ENCODE measurements at regions not wholly inside any gene's neighbourhood (a gene's known extent, or its start where the extent isn't known, plus 50 kb on each side); places are given as distances from the start of the nearest gene placed in this dataset.
"Not testable (repeated sequence)": the region's sequence is repeated elsewhere in the genome, so short reads cannot be mapped to it uniquely, and the experiment has no call there.

GRCh38 chr20:1811621-1812498 is 83.3 kb upstream of the SIRPA start:
- no peak for DNase-seq (ENCODE audit: low read depth in 4 of 4, low spot score in 1 of 4)

- DNase-seq (ENCODE audit: low read depth in 4 of 4, low spot score in 1 of 4), result no peak
Measured at GRCh38 chr20:1810926-1811620, 84.1 kb upstream of the SIRPA start.

- DNase-seq (ENCODE audit: low read depth in 4 of 4, low spot score in 1 of 4), result no peak
Measured at GRCh38 chr20:1810572-1810925, 84.7 kb upstream of the SIRPA start.

- DNase-seq (ENCODE audit: low read depth in 4 of 4, low spot score in 1 of 4), result no peak
Measured at GRCh38 chr20:1809611-1810510, 85.3 kb upstream of the SIRPA start.

GRCh38 chr20:1809131-1809572 is 86.1 kb upstream of the SIRPA start:
- no peak for DNase-seq (ENCODE audit: low read depth in 4 of 4, low spot score in 1 of 4)

GRCh38 chr20:1808101-1808500 is 87.1 kb upstream of the SIRPA start:
- DNase-seq (ENCODE audit: low read depth in 4 of 4, low spot score in 1 of 4), result no peak

- no peak for DNase-seq (ENCODE audit: low read depth in 4 of 4, low spot score in 1 of 4)
Measured at GRCh38 chr20:1807394-1807793, 87.8 kb upstream of the SIRPA start.

- DNase-seq (ENCODE audit: low read depth in 4 of 4, low spot score in 1 of 4), result no peak
Measured at GRCh38 chr20:1806456-1806855, 88.8 kb upstream of the SIRPA start.

GRCh38 chr20:1805816-1806215 is 89.4 kb upstream of the SIRPA start:
- DNase-seq (ENCODE audit: low read depth in 4 of 4, low spot score in 1 of 4), result no peak

- DNase-seq (ENCODE audit: low read depth in 4 of 4, low spot score in 1 of 4), result no peak
Measured at GRCh38 chr20:1805161-1805581, 90.0 kb upstream of the SIRPA start.

GRCh38 chr20:1804554-1804956 is 90.7 kb upstream of the SIRPA start:
- DNase-seq (ENCODE audit: low read depth in 4 of 4, low spot score in 1 of 4), result no peak

- DNase-seq (ENCODE audit: low read depth in 4 of 4, low spot score in 1 of 4), result no peak
Measured at GRCh38 chr20:1803932-1804501, 91.2 kb upstream of the SIRPA start.

GRCh38 chr20:1803061-1803931 is 91.9 kb upstream of the SIRPA start:
- peak in 1 of 4 experiments; percentile 12 for DNase-seq (ENCODE audit: low read depth in 4 of 4, low spot score in 1 of 4)

GRCh38 chr20:1802385-1803060 is 92.7 kb upstream of the SIRPA start:
- DNase-seq (ENCODE audit: low read depth in 4 of 4, low spot score in 1 of 4), result peak in 1 of 4 experiments; percentile 17

- DNase-seq (ENCODE audit: low read depth in 4 of 4, low spot score in 1 of 4), result no peak
Measured at GRCh38 chr20:1801929-1802306, 93.3 kb upstream of the SIRPA start.

- DNase-seq (ENCODE audit: low read depth in 4 of 4, low spot score in 1 of 4), result no peak
Measured at GRCh38 chr20:1801225-1801928, 93.8 kb upstream of the SIRPA start.

GRCh38 chr20:1800777-1801176 is 94.4 kb upstream of the SIRPA start:
- DNase-seq (ENCODE audit: low read depth in 4 of 4, low spot score in 1 of 4), result no peak

- DNase-seq (ENCODE audit: low read depth in 4 of 4, low spot score in 1 of 4), result no peak
Measured at GRCh38 chr20:1800180-1800579, 95.0 kb upstream of the SIRPA start.

GRCh38 chr20:1799746-1800145 is 95.5 kb upstream of the SIRPA start:
- not testable (repeated sequence) for DNase-seq (ENCODE audit: low read depth in 4 of 4, low spot score in 1 of 4)
